HL-60 (cell line): ENCODE measurements at regions not wholly inside any gene's neighbourhood (a gene's known extent, or its start where the extent isn't known, plus 50 kb on each side); places are given as distances from the start of the nearest gene placed in this dataset.

ENCODE experiments used
- DNase-seq, 2 experiments: peaks; one replicate each; pipeline ENCODE4 v3.0.0-alpha.2; 2010 to 2020; ENCODE audit warnings: low read depth in 1 of 2, low spot score in 1 of 2
- H3K27ac ChIP-seq: fragments of 250-450 bp; sonication (Bioruptor Pico); replicated peaks from 2 replicates; pipeline ENCODE4 v1.5.1; 2020; ENCODE audit warnings: mild to moderate bottlenecking, moderate library complexity
- H3K27me3 ChIP-seq: fragments of 250-450 bp; sonication (Bioruptor Pico); 2 replicates; pipeline ENCODE4 v1.5.1; 2021; ENCODE audit warnings: mild to moderate bottlenecking, moderate library complexity; ENCODE audit not compliant: insufficient read depth, poor library complexity, severe bottlenecking
- H3K4me3 ChIP-seq: replicated peaks from 2 replicates; pipeline ENCODE4 v1.5.1; 2011; ENCODE audit warnings: mild to moderate bottlenecking, control low read depth, low read length; ENCODE audit not compliant: insufficient read depth
- GABPA ChIP-seq: IDR thresholded peaks from 2 replicates; pipeline ENCODE4 v1.6.1; 2012; ENCODE audit warnings: low read depth
- POLR2AphosphoS5 ChIP-seq: IDR thresholded peaks from 2 replicates; pipeline ENCODE4 v1.6.1; 2012; ENCODE audit warnings: low read depth
- SPI1 ChIP-seq: IDR thresholded peaks from 2 replicates; pipeline ENCODE4 v1.6.1; 2012; ENCODE audit warnings: low read depth, mild to moderate bottlenecking, borderline replicate concordance
- TF ChIP-seq, protein P1 (sequence below): IDR thresholded peaks from one replicate; pipeline ENCODE4 v1.5.1; 2011; ENCODE audit warnings: low read length, control low read depth, inconsistent platforms; ENCODE audit not compliant: insufficient read depth
- TF ChIP-seq, protein P2 (sequence below): IDR thresholded peaks from 2 replicates; pipeline ENCODE4 v1.6.1; 2012; ENCODE audit warnings: low read depth; ENCODE audit not compliant: insufficient replicate concordance

- Histone ChIP-seq H3K4me3 (no peak overlapping the region), H3K27me3 (no peaks in the 10 kb centered on the region), H3K27ac (no peak overlapping the region)
- TF ChIP-seq, protein P1, sequence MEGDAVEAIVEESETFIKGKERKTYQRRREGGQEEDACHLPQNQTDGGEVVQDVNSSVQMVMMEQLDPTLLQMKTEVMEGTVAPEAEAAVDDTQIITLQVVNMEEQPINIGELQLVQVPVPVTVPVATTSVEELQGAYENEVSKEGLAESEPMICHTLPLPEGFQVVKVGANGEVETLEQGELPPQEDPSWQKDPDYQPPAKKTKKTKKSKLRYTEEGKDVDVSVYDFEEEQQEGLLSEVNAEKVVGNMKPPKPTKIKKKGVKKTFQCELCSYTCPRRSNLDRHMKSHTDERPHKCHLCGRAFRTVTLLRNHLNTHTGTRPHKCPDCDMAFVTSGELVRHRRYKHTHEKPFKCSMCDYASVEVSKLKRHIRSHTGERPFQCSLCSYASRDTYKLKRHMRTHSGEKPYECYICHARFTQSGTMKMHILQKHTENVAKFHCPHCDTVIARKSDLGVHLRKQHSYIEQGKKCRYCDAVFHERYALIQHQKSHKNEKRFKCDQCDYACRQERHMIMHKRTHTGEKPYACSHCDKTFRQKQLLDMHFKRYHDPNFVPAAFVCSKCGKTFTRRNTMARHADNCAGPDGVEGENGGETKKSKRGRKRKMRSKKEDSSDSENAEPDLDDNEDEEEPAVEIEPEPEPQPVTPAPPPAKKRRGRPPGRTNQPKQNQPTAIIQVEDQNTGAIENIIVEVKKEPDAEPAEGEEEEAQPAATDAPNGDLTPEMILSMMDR, result no peak
- TF ChIP-seq, protein P2, sequence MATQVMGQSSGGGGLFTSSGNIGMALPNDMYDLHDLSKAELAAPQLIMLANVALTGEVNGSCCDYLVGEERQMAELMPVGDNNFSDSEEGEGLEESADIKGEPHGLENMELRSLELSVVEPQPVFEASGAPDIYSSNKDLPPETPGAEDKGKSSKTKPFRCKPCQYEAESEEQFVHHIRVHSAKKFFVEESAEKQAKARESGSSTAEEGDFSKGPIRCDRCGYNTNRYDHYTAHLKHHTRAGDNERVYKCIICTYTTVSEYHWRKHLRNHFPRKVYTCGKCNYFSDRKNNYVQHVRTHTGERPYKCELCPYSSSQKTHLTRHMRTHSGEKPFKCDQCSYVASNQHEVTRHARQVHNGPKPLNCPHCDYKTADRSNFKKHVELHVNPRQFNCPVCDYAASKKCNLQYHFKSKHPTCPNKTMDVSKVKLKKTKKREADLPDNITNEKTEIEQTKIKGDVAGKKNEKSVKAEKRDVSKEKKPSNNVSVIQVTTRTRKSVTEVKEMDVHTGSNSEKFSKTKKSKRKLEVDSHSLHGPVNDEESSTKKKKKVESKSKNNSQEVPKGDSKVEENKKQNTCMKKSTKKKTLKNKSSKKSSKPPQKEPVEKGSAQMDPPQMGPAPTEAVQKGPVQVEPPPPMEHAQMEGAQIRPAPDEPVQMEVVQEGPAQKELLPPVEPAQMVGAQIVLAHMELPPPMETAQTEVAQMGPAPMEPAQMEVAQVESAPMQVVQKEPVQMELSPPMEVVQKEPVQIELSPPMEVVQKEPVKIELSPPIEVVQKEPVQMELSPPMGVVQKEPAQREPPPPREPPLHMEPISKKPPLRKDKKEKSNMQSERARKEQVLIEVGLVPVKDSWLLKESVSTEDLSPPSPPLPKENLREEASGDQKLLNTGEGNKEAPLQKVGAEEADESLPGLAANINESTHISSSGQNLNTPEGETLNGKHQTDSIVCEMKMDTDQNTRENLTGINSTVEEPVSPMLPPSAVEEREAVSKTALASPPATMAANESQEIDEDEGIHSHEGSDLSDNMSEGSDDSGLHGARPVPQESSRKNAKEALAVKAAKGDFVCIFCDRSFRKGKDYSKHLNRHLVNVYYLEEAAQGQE, result no peak
- no peak for TF ChIP-seq SPI1
- TF ChIP-seq GABPA, result no peak
- no peak for TF ChIP-seq POLR2AphosphoS5
- no peak for DNase-seq
Observed at GRCh38 chr5:32842813-32843530, 131.9 kb downstream of the NPR3 start.

GRCh38 chr5:32843531-32843895, 132.4 kb downstream of the NPR3 start:
- Histone ChIP-seq H3K4me3 (no peak overlapping the region), H3K27ac (no peak overlapping the region), H3K27me3 (no peaks in the 10 kb centered on the region)
- DNase-seq, result no peak
- TF ChIP-seq SPI1, result no peak

GRCh38 chr5:32845171-32845570, 134.1 kb downstream of the NPR3 start:
- DNase-seq, result no peak
- Histone ChIP-seq H3K4me3 (no peak overlapping the region), H3K27ac (no peak overlapping the region), H3K27me3 (no peaks in the 10 kb centered on the region)
- TF ChIP-seq GABPA (no peak), SPI1 (no peak), POLR2AphosphoS5 (no peak)
- TF ChIP-seq, protein P1, result no peak
- TF ChIP-seq, protein P2, result no peak

GRCh38 chr5:32848120-32848519, 137.0 kb downstream of the NPR3 start:
- TF ChIP-seq GABPA (no peak), SPI1 (no peak), POLR2AphosphoS5 (no peak)
- TF ChIP-seq, protein P2, result no peak
- TF ChIP-seq, protein P1, result no peak
- Histone ChIP-seq H3K4me3 (no peak overlapping the region), H3K27me3 (no peaks in the 10 kb centered on the region), H3K27ac (no peak overlapping the region)
- no peak for DNase-seq
